HL-60 (cell line): ENCODE measurements at regions not wholly inside any gene's neighbourhood (a gene's known extent, or its start where the extent isn't known, plus 50 kb on each side); places are given as distances from the start of the nearest gene placed in this dataset.

Experiments used
- GABPA ChIP-seq: IDR thresholded peaks from 2 replicates; pipeline ENCODE4 v1.6.1; 2012; ENCODE audit warnings: low read depth
- POLR2AphosphoS5 ChIP-seq: IDR thresholded peaks from 2 replicates; pipeline ENCODE4 v1.6.1; 2012; ENCODE audit warnings: low read depth
- SPI1 ChIP-seq: IDR thresholded peaks from 2 replicates; pipeline ENCODE4 v1.6.1; 2012; ENCODE audit warnings: low read depth, mild to moderate bottlenecking, borderline replicate concordance
- TF ChIP-seq, protein P1 (sequence below): IDR thresholded peaks from one replicate; pipeline ENCODE4 v1.5.1; 2011; ENCODE audit warnings: low read length, control low read depth, inconsistent platforms; ENCODE audit not compliant: insufficient read depth
- TF ChIP-seq, protein P2 (sequence below): IDR thresholded peaks from 2 replicates; pipeline ENCODE4 v1.6.1; 2012; ENCODE audit warnings: low read depth; ENCODE audit not compliant: insufficient replicate concordance

DNA sequence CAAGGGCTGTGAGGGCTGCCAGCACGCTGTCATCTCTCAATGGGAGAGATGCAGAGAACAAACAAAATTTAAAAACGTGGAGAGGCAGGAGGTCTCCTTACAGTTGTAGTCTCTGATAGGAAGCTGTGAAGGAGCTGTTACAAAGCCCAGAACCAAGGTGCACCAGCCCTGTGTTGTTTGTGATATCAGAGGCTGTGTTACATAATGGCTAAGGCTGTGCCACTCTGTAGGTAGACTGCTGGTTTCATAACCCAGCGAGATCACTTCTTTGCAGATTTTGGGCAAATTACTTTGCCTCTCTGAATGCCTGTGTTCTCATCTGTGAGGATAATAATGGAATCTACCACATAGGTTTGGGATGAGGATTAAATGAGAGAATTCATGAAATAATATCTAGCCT lies 1480.7 kb upstream of the WWC1 start:
- TF ChIP-seq, protein P1, sequence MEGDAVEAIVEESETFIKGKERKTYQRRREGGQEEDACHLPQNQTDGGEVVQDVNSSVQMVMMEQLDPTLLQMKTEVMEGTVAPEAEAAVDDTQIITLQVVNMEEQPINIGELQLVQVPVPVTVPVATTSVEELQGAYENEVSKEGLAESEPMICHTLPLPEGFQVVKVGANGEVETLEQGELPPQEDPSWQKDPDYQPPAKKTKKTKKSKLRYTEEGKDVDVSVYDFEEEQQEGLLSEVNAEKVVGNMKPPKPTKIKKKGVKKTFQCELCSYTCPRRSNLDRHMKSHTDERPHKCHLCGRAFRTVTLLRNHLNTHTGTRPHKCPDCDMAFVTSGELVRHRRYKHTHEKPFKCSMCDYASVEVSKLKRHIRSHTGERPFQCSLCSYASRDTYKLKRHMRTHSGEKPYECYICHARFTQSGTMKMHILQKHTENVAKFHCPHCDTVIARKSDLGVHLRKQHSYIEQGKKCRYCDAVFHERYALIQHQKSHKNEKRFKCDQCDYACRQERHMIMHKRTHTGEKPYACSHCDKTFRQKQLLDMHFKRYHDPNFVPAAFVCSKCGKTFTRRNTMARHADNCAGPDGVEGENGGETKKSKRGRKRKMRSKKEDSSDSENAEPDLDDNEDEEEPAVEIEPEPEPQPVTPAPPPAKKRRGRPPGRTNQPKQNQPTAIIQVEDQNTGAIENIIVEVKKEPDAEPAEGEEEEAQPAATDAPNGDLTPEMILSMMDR: no peak
- TF ChIP-seq, protein P2, sequence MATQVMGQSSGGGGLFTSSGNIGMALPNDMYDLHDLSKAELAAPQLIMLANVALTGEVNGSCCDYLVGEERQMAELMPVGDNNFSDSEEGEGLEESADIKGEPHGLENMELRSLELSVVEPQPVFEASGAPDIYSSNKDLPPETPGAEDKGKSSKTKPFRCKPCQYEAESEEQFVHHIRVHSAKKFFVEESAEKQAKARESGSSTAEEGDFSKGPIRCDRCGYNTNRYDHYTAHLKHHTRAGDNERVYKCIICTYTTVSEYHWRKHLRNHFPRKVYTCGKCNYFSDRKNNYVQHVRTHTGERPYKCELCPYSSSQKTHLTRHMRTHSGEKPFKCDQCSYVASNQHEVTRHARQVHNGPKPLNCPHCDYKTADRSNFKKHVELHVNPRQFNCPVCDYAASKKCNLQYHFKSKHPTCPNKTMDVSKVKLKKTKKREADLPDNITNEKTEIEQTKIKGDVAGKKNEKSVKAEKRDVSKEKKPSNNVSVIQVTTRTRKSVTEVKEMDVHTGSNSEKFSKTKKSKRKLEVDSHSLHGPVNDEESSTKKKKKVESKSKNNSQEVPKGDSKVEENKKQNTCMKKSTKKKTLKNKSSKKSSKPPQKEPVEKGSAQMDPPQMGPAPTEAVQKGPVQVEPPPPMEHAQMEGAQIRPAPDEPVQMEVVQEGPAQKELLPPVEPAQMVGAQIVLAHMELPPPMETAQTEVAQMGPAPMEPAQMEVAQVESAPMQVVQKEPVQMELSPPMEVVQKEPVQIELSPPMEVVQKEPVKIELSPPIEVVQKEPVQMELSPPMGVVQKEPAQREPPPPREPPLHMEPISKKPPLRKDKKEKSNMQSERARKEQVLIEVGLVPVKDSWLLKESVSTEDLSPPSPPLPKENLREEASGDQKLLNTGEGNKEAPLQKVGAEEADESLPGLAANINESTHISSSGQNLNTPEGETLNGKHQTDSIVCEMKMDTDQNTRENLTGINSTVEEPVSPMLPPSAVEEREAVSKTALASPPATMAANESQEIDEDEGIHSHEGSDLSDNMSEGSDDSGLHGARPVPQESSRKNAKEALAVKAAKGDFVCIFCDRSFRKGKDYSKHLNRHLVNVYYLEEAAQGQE: no peak
- TF ChIP-seq POLR2AphosphoS5: no peak
- TF ChIP-seq GABPA: no peak
- TF ChIP-seq SPI1: no peak
